GM12872 (cell line): ENCODE measurements at regions not wholly inside any gene's neighbourhood (a gene's known extent, or its start where the extent isn't known, plus 50 kb on each side); places are given as distances from the start of the nearest gene placed in this dataset.

Experiments used
- CTCF ChIP-seq: IDR thresholded peaks from 3 replicates; pipeline ENCODE4 v1.5.1; 2011; ENCODE audit warnings: low read depth, mild to moderate bottlenecking, low read length, moderate library complexity; ENCODE audit not compliant: insufficient read depth

- TF ChIP-seq CTCF: no peak
Measured at GRCh38 chr13:73748404-73748803, 385.8 kb downstream of the KLF12 start.

GRCh38 chr13:73745190-73745589, 389.0 kb downstream of the KLF12 start:
- no peak for TF ChIP-seq CTCF

- TF ChIP-seq CTCF: no peak
Measured at GRCh38 chr13:73742982-73743381, 391.2 kb downstream of the KLF12 start.

GRCh38 chr13:73741742-73742141, 392.5 kb downstream of the KLF12 start:
- no peak for TF ChIP-seq CTCF

GRCh38 chr13:73741111-73741510, 393.1 kb downstream of the KLF12 start:
- TF ChIP-seq CTCF: no peak

GRCh38 chr13:73740666-73741065, 393.5 kb downstream of the KLF12 start:
- no peak for TF ChIP-seq CTCF

GRCh38 chr13:73739394-73739793, 394.8 kb downstream of the KLF12 start:
- no peak for TF ChIP-seq CTCF

DNA sequence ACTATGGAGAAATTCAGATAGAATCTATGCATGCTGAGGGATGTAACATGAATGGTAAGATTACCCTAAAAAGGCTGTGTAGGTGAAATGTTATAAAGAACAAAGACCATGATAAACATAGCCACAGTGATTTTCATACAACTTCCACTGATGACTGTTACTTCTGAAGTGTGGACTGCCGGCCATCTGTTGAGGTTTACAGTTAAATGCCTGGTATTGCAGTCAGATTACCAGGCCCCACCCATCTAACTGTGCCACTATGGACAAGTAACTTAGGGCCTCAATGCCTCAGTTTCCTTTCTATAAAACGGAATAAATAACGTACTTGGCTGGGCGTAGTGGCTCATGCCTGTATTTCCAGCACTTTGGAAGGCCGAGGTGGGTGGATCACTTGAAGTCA, 395.6 kb downstream of the KLF12 start:
- TF ChIP-seq CTCF: no peak
